B cell (primary cell): ENCODE measurements at regions not wholly inside any gene's neighbourhood (a gene's known extent, or its start where the extent isn't known, plus 50 kb on each side); places are given as distances from the start of the nearest gene placed in this dataset.

Experiments used
- EZH2 ChIP-seq: IDR thresholded peaks from 2 replicates; pipeline ENCODE4 v1.6.1; 2012; ENCODE audit warnings: borderline replicate concordance, low read depth, mild to moderate bottlenecking, moderate library complexity, low read length; ENCODE audit not compliant: insufficient read depth, poor library complexity, severe bottlenecking
- TF ChIP-seq, protein P1 (sequence below): fragments of 200-600 bp; IDR thresholded peaks from one replicate; pipeline ENCODE4 v1.8.0; 2022; ENCODE audit warnings: antibody characterized with exemption, mild to moderate bottlenecking

DNA sequence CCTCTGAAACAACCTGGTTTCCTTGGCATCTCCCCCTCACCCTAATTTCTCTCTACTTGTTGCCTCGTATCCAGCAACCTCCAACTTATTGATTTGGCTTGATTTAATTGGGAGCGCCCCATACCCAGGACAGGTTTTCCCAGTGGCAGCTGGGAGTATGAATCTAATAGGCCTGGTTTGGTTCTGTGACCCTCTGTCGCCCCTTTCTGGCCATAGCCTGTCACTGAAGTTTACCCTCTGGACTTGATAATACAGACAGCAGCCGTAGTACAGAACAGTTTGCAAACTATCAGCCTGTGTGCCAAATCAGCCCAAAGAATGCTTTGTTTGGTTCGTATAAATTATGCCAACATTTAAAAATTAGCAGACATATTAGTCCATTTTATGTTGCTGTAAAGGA, 525.1 kb upstream of the GOLIM4 start:
- TF ChIP-seq, protein P1, sequence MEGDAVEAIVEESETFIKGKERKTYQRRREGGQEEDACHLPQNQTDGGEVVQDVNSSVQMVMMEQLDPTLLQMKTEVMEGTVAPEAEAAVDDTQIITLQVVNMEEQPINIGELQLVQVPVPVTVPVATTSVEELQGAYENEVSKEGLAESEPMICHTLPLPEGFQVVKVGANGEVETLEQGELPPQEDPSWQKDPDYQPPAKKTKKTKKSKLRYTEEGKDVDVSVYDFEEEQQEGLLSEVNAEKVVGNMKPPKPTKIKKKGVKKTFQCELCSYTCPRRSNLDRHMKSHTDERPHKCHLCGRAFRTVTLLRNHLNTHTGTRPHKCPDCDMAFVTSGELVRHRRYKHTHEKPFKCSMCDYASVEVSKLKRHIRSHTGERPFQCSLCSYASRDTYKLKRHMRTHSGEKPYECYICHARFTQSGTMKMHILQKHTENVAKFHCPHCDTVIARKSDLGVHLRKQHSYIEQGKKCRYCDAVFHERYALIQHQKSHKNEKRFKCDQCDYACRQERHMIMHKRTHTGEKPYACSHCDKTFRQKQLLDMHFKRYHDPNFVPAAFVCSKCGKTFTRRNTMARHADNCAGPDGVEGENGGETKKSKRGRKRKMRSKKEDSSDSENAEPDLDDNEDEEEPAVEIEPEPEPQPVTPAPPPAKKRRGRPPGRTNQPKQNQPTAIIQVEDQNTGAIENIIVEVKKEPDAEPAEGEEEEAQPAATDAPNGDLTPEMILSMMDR, result no peak
- TF ChIP-seq EZH2, result no peak
